Prostate gland (tissue), 2 donors: ENCODE measurements at regions not wholly inside any gene's neighbourhood (a gene's known extent, or its start where the extent isn't known, plus 50 kb on each side); places are given as distances from the start of the nearest gene placed in this dataset.

Experiments used
- POLR2A ChIP-seq: fragments of 450-650 bp; IDR thresholded peaks from one replicate; pipeline ENCODE4 v1.6.1; 2016; ENCODE audit warnings: antibody characterized with exemption, mild to moderate bottlenecking
- POLR2AphosphoS5 ChIP-seq: sonication (generic); formaldehyde crosslinking; IDR thresholded peaks from one replicate; pipeline ENCODE4 v1.6.1; 2017; ENCODE audit warnings: antibody characterized with exemption
- TF ChIP-seq, protein P1 (sequence below), 4 experiments: fragments of 200-600 bp in 2 of 4; fragments of 450-650 bp in 2 of 4; sonication (generic) in 2 of 4; IDR thresholded peaks; 1 replicate in 3 of 4; 2 replicates in 1 of 4; pipeline ENCODE4 v1.5.1; 2016 to 2019; ENCODE audit warnings: antibody characterized with exemption in 4 of 4, mild to moderate bottlenecking in 2 of 4, moderate library complexity in 2 of 4

- TF ChIP-seq POLR2A: no peak
- TF ChIP-seq, protein P1, sequence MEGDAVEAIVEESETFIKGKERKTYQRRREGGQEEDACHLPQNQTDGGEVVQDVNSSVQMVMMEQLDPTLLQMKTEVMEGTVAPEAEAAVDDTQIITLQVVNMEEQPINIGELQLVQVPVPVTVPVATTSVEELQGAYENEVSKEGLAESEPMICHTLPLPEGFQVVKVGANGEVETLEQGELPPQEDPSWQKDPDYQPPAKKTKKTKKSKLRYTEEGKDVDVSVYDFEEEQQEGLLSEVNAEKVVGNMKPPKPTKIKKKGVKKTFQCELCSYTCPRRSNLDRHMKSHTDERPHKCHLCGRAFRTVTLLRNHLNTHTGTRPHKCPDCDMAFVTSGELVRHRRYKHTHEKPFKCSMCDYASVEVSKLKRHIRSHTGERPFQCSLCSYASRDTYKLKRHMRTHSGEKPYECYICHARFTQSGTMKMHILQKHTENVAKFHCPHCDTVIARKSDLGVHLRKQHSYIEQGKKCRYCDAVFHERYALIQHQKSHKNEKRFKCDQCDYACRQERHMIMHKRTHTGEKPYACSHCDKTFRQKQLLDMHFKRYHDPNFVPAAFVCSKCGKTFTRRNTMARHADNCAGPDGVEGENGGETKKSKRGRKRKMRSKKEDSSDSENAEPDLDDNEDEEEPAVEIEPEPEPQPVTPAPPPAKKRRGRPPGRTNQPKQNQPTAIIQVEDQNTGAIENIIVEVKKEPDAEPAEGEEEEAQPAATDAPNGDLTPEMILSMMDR (IDR thresholded peaks at IDR 0.05): no peak
- no peak for TF ChIP-seq POLR2AphosphoS5
These were observed 87.8 kb upstream of the ASCC3 start for GRCh38 chr6:100968949-100969348.
